Right lobe of liver (tissue), 4 donors: ENCODE measurements at regions not wholly inside any gene's neighbourhood (a gene's known extent, or its start where the extent isn't known, plus 50 kb on each side); places are given as distances from the start of the nearest gene placed in this dataset.

ENCODE experiments used
- CTCF ChIP-seq, 4 donors: fragments of 200-600 bp in 3 of 4; fragments of 450-650 bp in 1 of 4; IDR thresholded peaks; one replicate each; pipeline versions ENCODE4 v1.5.1 to v1.8.0; 2016 to 2022; ENCODE audit warnings: antibody characterized with exemption in 4 of 4, mild to moderate bottlenecking in 2 of 4
- POLR2A ChIP-seq: fragments of 450-650 bp; IDR thresholded peaks from one replicate; pipeline ENCODE4 v1.6.1; 2017; ENCODE audit warnings: antibody characterized with exemption, mild to moderate bottlenecking
- donor health status: DM: no; HTN: no; CAD: no.
- donor health status: DM: no; HTN: no; CAD: no.
- donor health status: DM: no; HTN: yes; CAD: no.

- TF ChIP-seq CTCF (IDR thresholded peaks at IDR 0.05) = no peak
- no peak for TF ChIP-seq POLR2A
Measured at GRCh38 chr4:181213551-181213950, 1029.7 kb upstream of the TENM3 start.
